ENCODE measurements at regions not wholly inside any gene's neighbourhood (a gene's known extent, or its start where the extent isn't known, plus 50 kb on each side); places are given as distances from the start of the nearest gene placed in this dataset.

- H3K4me1 Mint-ChIP-seq (ENCODE audit: low read depth, unreplicated experiment), result peaks cover under 1% of the 10 kb centered on the region
Observed at GRCh38 chr1:157363660-157364140, 188.6 kb downstream of the FCRL5 start.

GRCh38 chr1:157360023-157360390 is 192.3 kb downstream of the FCRL5 start:
- Histone ChIP-seq H3K4me1 (ENCODE audit: insufficient read depth, low read length) (no peaks in the 10 kb centered on the region), H3K4me3 (ENCODE audit: insufficient read depth, low read depth, low read length) (no peak overlapping the region), H3K27me3 (ENCODE audit: insufficient read depth, low read length) (peaks cover 7% of the 10 kb centered on the region), H3K79me2 (ENCODE audit: insufficient read depth, low read length) (no peaks in the 10 kb centered on the region), H3K4me2 (ENCODE audit: low read length) (no peak overlapping the region), H2AFZ (ENCODE audit: low read depth, low read length) (no peak overlapping the region), H4K20me1 (ENCODE audit: insufficient read depth, low read length) (no peaks in the 10 kb centered on the region), H3K9me3 (ENCODE audit: insufficient read depth, low read depth, low read length) (no peaks in the 10 kb centered on the region), H3K36me3 (ENCODE audit: insufficient read depth, low read length) (no peaks in the 10 kb centered on the region), H3K9ac (ENCODE audit: low read length) (no peak overlapping the region), H3K27ac (ENCODE audit: low read depth, low read length) (no peak overlapping the region)
- FAIRE-seq, result no peak
- TF ChIP-seq CTCF (IDR thresholded peaks at IDR 0.05; ENCODE audit: insufficient read depth, low read depth, low read length), result no peak
- Mint-ChIP-seq H3K4me1 (ENCODE audit: low read depth, unreplicated experiment) (no peaks in the 10 kb centered on the region), H3K4me3 (ENCODE audit: unreplicated experiment) (no peak overlapping the region), H3K27me3 (ENCODE audit: low read depth, unreplicated experiment) (no peaks in the 10 kb centered on the region), H3K36me3 (ENCODE audit: low read depth, unreplicated experiment) (no peaks in the 10 kb centered on the region), H3K27ac (ENCODE audit: unreplicated experiment) (no peak overlapping the region), H3K9me3 (ENCODE audit: unreplicated experiment) (no peaks in the 10 kb centered on the region)
- no peak for DNase-seq (ENCODE audit: low read depth)

More at GRCh38 chr1:157363660-157364140, 188.6 kb downstream of the FCRL5 start:
- no peak for DNase-seq (ENCODE audit: low read depth)
- Histone ChIP-seq H2AFZ (ENCODE audit: low read depth, low read length) (no peak overlapping the region), H3K79me2 (ENCODE audit: insufficient read depth, low read length) (no peaks in the 10 kb centered on the region), H3K9ac (ENCODE audit: low read length) (no peak overlapping the region), H3K27me3 (ENCODE audit: insufficient read depth, low read length) (peaks cover 2% of the 10 kb centered on the region), H3K4me2 (ENCODE audit: low read length) (no peak overlapping the region), H3K36me3 (ENCODE audit: insufficient read depth, low read length) (no peaks in the 10 kb centered on the region), H4K20me1 (ENCODE audit: insufficient read depth, low read length) (no peaks in the 10 kb centered on the region), H3K4me1 (ENCODE audit: insufficient read depth, low read length) (no peaks in the 10 kb centered on the region), H3K9me3 (ENCODE audit: insufficient read depth, low read depth, low read length) (no peaks in the 10 kb centered on the region), H3K4me3 (ENCODE audit: insufficient read depth, low read depth, low read length) (no peak overlapping the region), H3K27ac (ENCODE audit: low read depth, low read length) (no peak overlapping the region)
- TF ChIP-seq CTCF (IDR thresholded peaks at IDR 0.05; ENCODE audit: insufficient read depth, low read depth, low read length) (peak; percentile 43), EZH2 (IDR thresholded peaks at IDR 0.05; ENCODE audit: insufficient read depth, low read length) (no peak)
- no peaks in the 10 kb centered on the region for H3K36me3 Mint-ChIP-seq (ENCODE audit: low read depth, unreplicated experiment)
- H3K4me3 Mint-ChIP-seq (ENCODE audit: unreplicated experiment), result no peak overlapping the region
- no peaks in the 10 kb centered on the region for H3K9me3 Mint-ChIP-seq (ENCODE audit: unreplicated experiment)
- H3K27ac Mint-ChIP-seq (ENCODE audit: unreplicated experiment), result no peak overlapping the region
- H3K27me3 Mint-ChIP-seq (ENCODE audit: low read depth, unreplicated experiment), result peaks cover 5% of the 10 kb centered on the region
- no peak for FAIRE-seq

DNA sequence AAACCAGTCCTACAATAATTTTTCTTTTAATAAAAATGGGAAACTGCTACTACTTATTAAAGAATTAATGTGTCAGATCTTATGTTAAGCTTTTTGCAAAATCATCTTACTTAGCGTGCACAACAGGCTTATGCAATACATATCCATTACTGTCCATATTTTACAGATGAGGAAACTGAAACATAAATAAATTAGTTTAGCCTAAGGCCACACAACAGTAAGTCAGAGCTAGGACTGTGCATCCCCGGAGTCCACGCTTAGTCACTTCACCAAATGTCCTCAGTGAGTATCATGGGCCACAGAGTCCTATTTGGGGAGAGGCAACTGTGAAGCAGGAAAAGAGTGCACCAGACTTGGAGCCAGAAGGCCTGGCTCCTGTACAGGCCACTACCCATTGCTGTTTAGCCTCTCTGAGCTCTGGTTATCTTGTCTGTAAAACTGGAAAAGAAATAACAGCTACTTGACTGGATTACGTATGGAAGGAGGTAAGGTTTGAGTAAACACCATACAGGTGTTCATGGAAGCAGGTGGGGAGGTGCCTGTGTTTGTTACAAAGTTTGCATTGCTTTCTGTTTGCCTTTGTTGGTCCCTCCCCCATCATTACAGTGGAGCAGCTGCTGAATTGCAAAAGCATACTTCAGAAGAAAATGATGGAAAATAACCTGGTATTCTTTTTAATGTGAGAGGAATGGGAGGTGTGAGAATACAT is 192.8 kb downstream of the FCRL5 start:
- DNase-seq (ENCODE audit: low read depth), result no peak
- Histone ChIP-seq H2AFZ (ENCODE audit: low read depth, low read length) (no peak overlapping the region), H3K9me3 (ENCODE audit: insufficient read depth, low read depth, low read length) (no peaks in the 10 kb centered on the region), H3K9ac (ENCODE audit: low read length) (no peak overlapping the region), H3K4me3 (ENCODE audit: insufficient read depth, low read depth, low read length) (no peak overlapping the region), H3K27me3 (ENCODE audit: insufficient read depth, low read length) (peaks cover 7% of the 10 kb centered on the region), H3K4me1 (ENCODE audit: insufficient read depth, low read length) (no peaks in the 10 kb centered on the region), H3K27ac (ENCODE audit: low read depth, low read length) (no peak overlapping the region), H4K20me1 (ENCODE audit: insufficient read depth, low read length) (no peaks in the 10 kb centered on the region), H3K36me3 (ENCODE audit: insufficient read depth, low read length) (no peaks in the 10 kb centered on the region), H3K4me2 (ENCODE audit: low read length) (no peak overlapping the region), H3K79me2 (ENCODE audit: insufficient read depth, low read length) (no peaks in the 10 kb centered on the region)
- H3K9me3 Mint-ChIP-seq (ENCODE audit: unreplicated experiment), result no peaks in the 10 kb centered on the region
- no peaks in the 10 kb centered on the region for H3K27me3 Mint-ChIP-seq (ENCODE audit: low read depth, unreplicated experiment)
- no peaks in the 10 kb centered on the region for H3K4me1 Mint-ChIP-seq (ENCODE audit: low read depth, unreplicated experiment)
- no peaks in the 10 kb centered on the region for H3K36me3 Mint-ChIP-seq (ENCODE audit: low read depth, unreplicated experiment)
- H3K27ac Mint-ChIP-seq (ENCODE audit: unreplicated experiment), result no peak overlapping the region
- TF ChIP-seq CTCF (IDR thresholded peaks at IDR 0.05; ENCODE audit: insufficient read depth, low read depth, low read length) (no peak), EZH2 (IDR thresholded peaks at IDR 0.05; ENCODE audit: insufficient read depth, low read length) (no peak)
- no peak overlapping the region for H3K4me3 Mint-ChIP-seq (ENCODE audit: unreplicated experiment)
- FAIRE-seq, result no peak
